ENCODE measurements at regions not wholly inside any gene's neighbourhood (a gene's known extent, or its start where the extent isn't known, plus 50 kb on each side); places are given as distances from the start of the nearest gene placed in this dataset.

- H3K9me3 ChIP-seq (ENCODE audit: insufficient read depth, low read depth, low read length): no peaks in the 10 kb centered on the region
- H2AFZ ChIP-seq (ENCODE audit: low read depth, low read length): no peak overlapping the region
- peaks cover 33% of the 10 kb centered on the region for H3K4me1 Mint-ChIP-seq (ENCODE audit: low read depth, unreplicated experiment)
- no peaks in the 10 kb centered on the region for H3K27me3 ChIP-seq (ENCODE audit: insufficient read depth, low read length)
- H3K4me1 ChIP-seq (ENCODE audit: insufficient read depth, low read length): peaks cover 7% of the 10 kb centered on the region
- no peak overlapping the region for H3K4me3 Mint-ChIP-seq (ENCODE audit: unreplicated experiment)
- peak overlapping the region; percentile 17 for H3K4me2 ChIP-seq (ENCODE audit: low read length)
- H3K9ac ChIP-seq (ENCODE audit: low read length): no peak overlapping the region
- H3K79me2 ChIP-seq (ENCODE audit: insufficient read depth, low read length): no peaks in the 10 kb centered on the region
- no peaks in the 10 kb centered on the region for H3K36me3 ChIP-seq (ENCODE audit: insufficient read depth, low read length)
- no peak overlapping the region for H3K27ac ChIP-seq (ENCODE audit: low read depth, low read length)
- no peaks in the 10 kb centered on the region for H4K20me1 ChIP-seq (ENCODE audit: insufficient read depth, low read length)
- TF ChIP-seq, protein P1, sequence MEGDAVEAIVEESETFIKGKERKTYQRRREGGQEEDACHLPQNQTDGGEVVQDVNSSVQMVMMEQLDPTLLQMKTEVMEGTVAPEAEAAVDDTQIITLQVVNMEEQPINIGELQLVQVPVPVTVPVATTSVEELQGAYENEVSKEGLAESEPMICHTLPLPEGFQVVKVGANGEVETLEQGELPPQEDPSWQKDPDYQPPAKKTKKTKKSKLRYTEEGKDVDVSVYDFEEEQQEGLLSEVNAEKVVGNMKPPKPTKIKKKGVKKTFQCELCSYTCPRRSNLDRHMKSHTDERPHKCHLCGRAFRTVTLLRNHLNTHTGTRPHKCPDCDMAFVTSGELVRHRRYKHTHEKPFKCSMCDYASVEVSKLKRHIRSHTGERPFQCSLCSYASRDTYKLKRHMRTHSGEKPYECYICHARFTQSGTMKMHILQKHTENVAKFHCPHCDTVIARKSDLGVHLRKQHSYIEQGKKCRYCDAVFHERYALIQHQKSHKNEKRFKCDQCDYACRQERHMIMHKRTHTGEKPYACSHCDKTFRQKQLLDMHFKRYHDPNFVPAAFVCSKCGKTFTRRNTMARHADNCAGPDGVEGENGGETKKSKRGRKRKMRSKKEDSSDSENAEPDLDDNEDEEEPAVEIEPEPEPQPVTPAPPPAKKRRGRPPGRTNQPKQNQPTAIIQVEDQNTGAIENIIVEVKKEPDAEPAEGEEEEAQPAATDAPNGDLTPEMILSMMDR (IDR thresholded peaks at IDR 0.05; ENCODE audit: insufficient read depth, low read depth, low read length): no peak
- no peak for TF ChIP-seq EZH2 (IDR thresholded peaks at IDR 0.05; ENCODE audit: insufficient read depth, low read length)
- DNase-seq (ENCODE audit: low read depth) (peak; percentile 68), FAIRE-seq (no peak)
- peaks cover 7% of the 10 kb centered on the region for H3K9me3 Mint-ChIP-seq (ENCODE audit: unreplicated experiment)
- H3K27me3 Mint-ChIP-seq (ENCODE audit: low read depth, unreplicated experiment): no peaks in the 10 kb centered on the region
- H3K4me3 ChIP-seq (ENCODE audit: insufficient read depth, low read depth, low read length): no peak overlapping the region
- H3K36me3 Mint-ChIP-seq (ENCODE audit: low read depth, unreplicated experiment): no peaks in the 10 kb centered on the region
- peak overlapping the region; percentile 13 for H3K27ac Mint-ChIP-seq (ENCODE audit: unreplicated experiment)
These were observed 297.4 kb upstream of the ACVR2A start for GRCh38 chr2:147547440-147547839.

GRCh38 chr2:147546109-147546508, 298.7 kb upstream of the ACVR2A start:
- H3K4me3 Mint-ChIP-seq (ENCODE audit: unreplicated experiment): no peak overlapping the region
- H3K4me1 ChIP-seq (ENCODE audit: insufficient read depth, low read length): peaks cover 7% of the 10 kb centered on the region
- H3K4me2 ChIP-seq (ENCODE audit: low read length): no peak overlapping the region
- H3K79me2 ChIP-seq (ENCODE audit: insufficient read depth, low read length): no peaks in the 10 kb centered on the region
- H3K36me3 Mint-ChIP-seq (ENCODE audit: low read depth, unreplicated experiment): no peaks in the 10 kb centered on the region
- no peaks in the 10 kb centered on the region for H3K36me3 ChIP-seq (ENCODE audit: insufficient read depth, low read length)
- H3K27me3 Mint-ChIP-seq (ENCODE audit: low read depth, unreplicated experiment): no peaks in the 10 kb centered on the region
- no peaks in the 10 kb centered on the region for H3K9me3 ChIP-seq (ENCODE audit: insufficient read depth, low read depth, low read length)
- H3K9me3 Mint-ChIP-seq (ENCODE audit: unreplicated experiment): peaks cover 7% of the 10 kb centered on the region
- H3K27me3 ChIP-seq (ENCODE audit: insufficient read depth, low read length): no peaks in the 10 kb centered on the region
- H3K27ac ChIP-seq (ENCODE audit: low read depth, low read length): no peak overlapping the region
- H2AFZ ChIP-seq (ENCODE audit: low read depth, low read length): peak overlapping the region; percentile 7
- H3K4me1 Mint-ChIP-seq (ENCODE audit: low read depth, unreplicated experiment): peaks cover 36% of the 10 kb centered on the region
- H3K9ac ChIP-seq (ENCODE audit: low read length): no peak overlapping the region
- FAIRE-seq (no peak), DNase-seq (ENCODE audit: low read depth) (no peak)
- TF ChIP-seq, protein P1 (IDR thresholded peaks at IDR 0.05; ENCODE audit: insufficient read depth, low read depth, low read length): no peak
- no peak for TF ChIP-seq EZH2 (IDR thresholded peaks at IDR 0.05; ENCODE audit: insufficient read depth, low read length)
- no peaks in the 10 kb centered on the region for H4K20me1 ChIP-seq (ENCODE audit: insufficient read depth, low read length)
- no peak overlapping the region for H3K4me3 ChIP-seq (ENCODE audit: insufficient read depth, low read depth, low read length)
- peak overlapping the region; percentile 14 for H3K27ac Mint-ChIP-seq (ENCODE audit: unreplicated experiment)

DNA sequence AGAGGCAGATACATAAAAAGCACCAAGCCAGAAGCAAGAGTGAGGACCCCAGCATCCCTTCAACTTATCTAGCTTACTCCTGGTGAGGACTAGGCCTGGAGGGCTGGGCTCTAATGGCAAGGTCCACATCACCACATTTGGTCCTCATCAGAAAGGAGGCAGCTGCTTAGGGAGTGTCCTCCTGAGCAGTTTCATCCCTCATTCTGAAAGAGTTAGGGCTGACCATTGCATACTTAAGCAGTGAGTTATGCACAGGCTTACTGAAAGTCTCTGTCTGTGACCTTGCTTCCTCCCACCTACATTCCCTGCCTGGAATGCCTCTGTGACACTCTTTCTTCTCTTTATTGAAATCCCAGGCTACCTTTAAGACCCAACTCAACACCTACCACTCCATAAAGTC, 301.8 kb upstream of the ACVR2A start:
- Mint-ChIP-seq H3K9me3 (ENCODE audit: unreplicated experiment) (no peaks in the 10 kb centered on the region), H3K4me3 (ENCODE audit: unreplicated experiment) (no peak overlapping the region), H3K27me3 (ENCODE audit: low read depth, unreplicated experiment) (no peaks in the 10 kb centered on the region), H3K36me3 (ENCODE audit: low read depth, unreplicated experiment) (no peaks in the 10 kb centered on the region), H3K27ac (ENCODE audit: unreplicated experiment) (peak overlapping the region; percentile 92), H3K4me1 (ENCODE audit: low read depth, unreplicated experiment) (peaks cover 38% of the 10 kb centered on the region)
- Histone ChIP-seq H2AFZ (ENCODE audit: low read depth, low read length) (no peak overlapping the region), H3K4me1 (ENCODE audit: insufficient read depth, low read length) (peaks cover 7% of the 10 kb centered on the region), H3K27me3 (ENCODE audit: insufficient read depth, low read length) (no peaks in the 10 kb centered on the region), H3K9ac (ENCODE audit: low read length) (no peak overlapping the region), H4K20me1 (ENCODE audit: insufficient read depth, low read length) (no peaks in the 10 kb centered on the region), H3K79me2 (ENCODE audit: insufficient read depth, low read length) (no peaks in the 10 kb centered on the region), H3K4me3 (ENCODE audit: insufficient read depth, low read depth, low read length) (no peak overlapping the region), H3K9me3 (ENCODE audit: insufficient read depth, low read depth, low read length) (no peaks in the 10 kb centered on the region), H3K36me3 (ENCODE audit: insufficient read depth, low read length) (no peaks in the 10 kb centered on the region), H3K27ac (ENCODE audit: low read depth, low read length) (no peak overlapping the region), H3K4me2 (ENCODE audit: low read length) (no peak overlapping the region)
- FAIRE-seq (peak; percentile 43), DNase-seq (ENCODE audit: low read depth) (peak; percentile 83)
- no peak for TF ChIP-seq EZH2 (IDR thresholded peaks at IDR 0.05; ENCODE audit: insufficient read depth, low read length)
- TF ChIP-seq, protein P1 (IDR thresholded peaks at IDR 0.05; ENCODE audit: insufficient read depth, low read depth, low read length): no peak

All from astrocyte (in vitro differentiated cells and primary cell).